GM19023 (cell line): ENCODE measurements at regions not wholly inside any gene's neighbourhood (a gene's known extent, or its start where the extent isn't known, plus 50 kb on each side); places are given as distances from the start of the nearest gene placed in this dataset.

ENCODE experiments used
- ATAC-seq: cut with Tn5 transposase; IDR thresholded peaks from one replicate; pipeline ENCODE4 v1.9.1; 2021; ENCODE audit warnings: mild to moderate bottlenecking, moderate library complexity; ENCODE audit not compliant: unreplicated experiment

DNA sequence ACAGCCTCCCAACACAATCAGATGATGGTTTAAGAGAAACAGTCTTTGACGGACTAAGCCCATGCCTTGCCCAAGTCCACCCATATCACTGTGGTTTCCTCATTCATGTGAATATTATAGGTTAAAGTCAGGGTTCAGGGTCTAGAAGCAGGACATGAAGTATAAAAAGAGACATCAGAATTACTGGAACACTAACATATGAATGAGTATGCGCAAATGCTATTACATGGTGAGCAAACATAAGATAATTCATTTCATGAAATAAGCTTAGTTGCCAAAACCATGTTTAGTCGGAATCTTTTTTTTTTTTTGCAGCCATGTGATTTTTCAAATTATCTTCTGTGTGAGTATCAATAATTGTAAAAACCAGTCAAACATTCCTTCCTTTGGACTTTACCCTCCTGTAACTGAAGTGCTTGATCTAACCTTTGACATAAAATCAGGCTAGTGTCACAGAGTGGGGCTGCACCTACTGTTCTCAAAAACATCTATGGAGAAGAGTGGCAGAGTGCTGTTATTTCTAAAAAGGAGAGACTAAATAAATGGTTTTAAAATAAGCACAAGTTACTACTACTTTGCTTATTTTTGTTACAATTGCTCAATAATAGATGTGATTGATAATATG lies 84.9 kb upstream of the NRIP1 start:
- no peak for ATAC-seq

DNA sequence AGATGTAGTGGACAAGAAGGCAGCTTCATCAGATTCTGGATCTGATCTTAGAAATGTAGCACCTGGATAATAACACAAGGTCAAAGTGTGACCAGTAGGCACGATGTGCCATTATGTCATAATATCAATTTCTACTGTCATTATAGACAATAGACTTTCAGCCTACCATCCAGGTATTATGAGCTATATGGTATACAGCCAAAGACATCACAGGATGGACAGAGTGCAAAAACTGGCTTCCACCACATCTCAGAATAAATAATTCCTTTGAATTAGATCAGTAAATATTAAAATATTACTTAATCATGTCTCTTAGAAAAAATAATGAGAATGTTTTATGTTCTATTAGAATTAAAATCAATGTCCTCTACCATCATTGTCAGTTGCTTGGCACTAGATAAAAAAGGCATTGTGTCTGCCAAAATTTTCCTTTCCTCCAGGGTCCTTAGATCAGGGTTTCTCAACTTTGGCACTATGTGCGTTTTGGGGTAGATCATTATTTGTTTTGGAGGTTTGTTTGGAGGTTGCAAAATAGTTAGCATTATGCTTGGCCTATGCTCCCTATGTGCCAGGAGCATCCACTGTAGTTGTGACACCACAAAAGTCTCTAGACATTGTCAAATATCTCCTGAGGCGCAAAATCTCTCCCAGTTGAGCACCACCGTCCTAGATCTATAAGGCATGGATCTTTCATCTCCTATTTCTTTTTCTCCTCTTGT lies 86.7 kb upstream of the NRIP1 start:
- no peak for ATAC-seq

DNA sequence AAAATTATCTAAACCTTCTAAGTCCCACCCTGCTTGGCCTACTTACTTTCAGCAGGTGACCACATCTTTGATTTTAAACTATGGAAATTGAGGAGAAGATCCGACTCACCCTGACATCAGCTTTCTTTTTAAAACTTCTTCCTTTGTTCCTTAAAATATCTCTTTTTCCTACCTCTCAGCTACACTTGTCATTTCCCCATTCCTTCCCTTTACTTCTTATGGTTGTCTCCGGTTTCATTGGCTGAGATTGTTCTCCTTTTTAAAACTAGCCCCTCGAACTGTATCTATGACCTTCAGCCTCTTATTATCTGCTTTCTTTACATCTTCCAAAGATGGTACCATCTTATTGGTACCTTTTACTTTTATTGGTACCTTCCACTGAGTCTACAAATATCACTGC lies 87.8 kb upstream of the NRIP1 start:
- no peak for ATAC-seq

DNA sequence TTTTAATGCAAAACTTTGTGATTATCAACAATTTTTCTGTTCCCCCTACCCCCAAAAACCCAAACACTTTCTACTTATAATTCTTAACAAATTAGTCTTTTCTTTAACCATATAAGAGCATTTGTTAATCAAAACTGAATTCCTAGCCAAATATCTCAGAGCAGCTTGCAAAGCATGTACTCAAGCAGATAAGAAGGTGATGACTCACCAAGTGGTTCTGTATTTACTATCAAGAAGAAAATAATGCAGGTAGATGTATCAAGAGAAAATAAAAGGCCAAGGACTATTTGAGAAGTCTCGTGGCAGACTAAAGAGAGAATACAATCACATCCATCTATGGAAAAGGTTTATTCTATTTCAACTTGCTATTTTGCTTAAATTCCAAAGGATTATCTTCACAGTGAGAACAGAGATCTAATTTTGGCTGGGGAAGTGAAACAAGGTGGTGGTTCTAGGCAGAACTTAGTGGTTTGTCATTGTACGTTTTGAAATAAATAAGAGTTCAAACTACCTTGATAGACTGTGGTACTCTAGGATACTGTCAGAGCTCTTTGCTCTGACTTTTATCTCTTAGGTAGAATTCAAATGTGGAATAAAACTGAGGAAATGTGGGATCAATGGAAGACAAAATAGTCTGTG lies 94.7 kb upstream of the NRIP1 start:
- ATAC-seq, result peak; percentile 60

DNA sequence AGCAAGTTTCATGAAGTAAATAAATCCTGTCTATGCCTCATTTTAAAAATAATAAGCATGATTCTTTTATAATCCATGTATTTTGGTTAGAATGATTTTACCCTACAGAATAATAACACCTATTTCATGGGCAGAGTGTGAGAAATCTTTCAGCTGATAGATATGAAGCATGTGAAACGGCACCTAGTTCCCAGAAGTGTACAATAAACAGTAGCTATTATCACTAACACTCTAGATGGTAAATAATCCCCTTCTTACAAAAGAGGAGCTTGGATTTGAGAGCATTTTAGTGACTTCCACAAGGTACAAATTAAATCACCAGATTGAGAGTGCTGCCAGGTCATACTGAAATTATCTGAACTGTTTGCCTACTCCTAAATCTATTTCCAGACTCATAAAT lies 95.3 kb upstream of the NRIP1 start:
- ATAC-seq, result no peak

DNA sequence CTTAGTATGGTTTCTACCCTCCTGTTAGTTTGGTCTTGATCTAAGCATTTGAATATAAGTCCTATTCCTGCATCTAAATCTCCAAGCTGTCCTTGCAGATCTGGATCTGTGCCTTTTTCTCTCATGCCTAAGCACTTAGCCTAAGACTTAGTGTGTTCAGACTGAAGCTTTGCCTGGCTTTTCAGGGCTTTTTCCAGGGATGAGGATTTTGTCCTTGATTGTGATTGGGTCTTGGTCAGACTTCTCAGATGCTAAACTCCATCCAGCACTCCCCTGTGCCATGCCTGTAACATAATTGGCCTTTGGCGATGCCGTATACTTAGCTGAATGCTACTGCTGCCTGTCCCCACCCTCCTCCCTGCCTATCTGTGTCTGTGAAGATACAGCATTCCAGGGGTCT lies 98.1 kb upstream of the NRIP1 start:
- no peak for ATAC-seq

DNA sequence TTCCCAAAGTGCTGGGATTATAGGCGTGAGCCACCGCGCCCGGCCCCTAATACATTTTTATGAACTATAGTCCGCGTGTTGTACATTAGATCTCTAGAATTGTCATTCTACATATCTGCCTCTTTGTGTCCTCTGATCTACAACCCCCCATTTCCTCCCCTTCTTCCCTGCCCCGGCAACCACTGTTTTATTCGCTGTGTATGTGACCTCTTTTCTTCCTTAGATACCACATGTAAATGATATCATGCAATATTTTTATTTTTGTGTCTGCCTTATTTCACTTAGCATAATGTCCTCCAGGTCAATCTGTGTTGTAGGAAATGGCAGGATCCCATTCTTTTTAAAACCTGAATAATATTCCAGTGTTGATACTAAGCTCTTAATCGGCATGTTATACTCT lies 99.5 kb upstream of the NRIP1 start:
- ATAC-seq, result no peak

DNA sequence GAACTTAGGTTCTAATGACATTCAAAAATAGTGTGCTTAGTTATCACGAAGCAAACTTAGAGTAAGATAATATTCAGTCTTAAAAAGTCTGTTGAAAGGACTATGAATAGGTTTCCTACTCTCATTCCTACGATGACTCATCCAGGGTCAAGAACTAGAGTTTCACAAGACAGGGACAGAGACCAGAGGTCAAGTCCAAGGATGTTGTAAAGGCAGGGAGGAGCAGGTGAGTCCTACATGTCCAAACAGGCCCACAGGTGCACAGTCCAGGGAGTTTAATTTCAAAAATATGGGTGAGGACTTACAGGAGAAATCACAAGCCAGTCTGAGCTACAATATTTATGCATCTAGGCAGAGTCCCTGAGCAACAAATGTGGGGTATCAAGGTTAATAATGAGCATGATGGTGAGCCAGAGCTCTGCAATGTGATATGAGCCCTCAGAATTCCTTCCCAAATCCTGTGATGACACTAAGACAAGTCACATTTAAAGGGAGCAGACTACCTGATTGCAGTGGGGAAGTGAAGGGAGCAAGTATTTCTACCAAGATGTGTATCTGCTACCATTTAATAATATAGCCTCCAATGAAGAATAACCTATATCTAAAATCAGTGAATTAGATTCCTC lies 100.0 kb upstream of the NRIP1 start:
- ATAC-seq, result no peak

DNA sequence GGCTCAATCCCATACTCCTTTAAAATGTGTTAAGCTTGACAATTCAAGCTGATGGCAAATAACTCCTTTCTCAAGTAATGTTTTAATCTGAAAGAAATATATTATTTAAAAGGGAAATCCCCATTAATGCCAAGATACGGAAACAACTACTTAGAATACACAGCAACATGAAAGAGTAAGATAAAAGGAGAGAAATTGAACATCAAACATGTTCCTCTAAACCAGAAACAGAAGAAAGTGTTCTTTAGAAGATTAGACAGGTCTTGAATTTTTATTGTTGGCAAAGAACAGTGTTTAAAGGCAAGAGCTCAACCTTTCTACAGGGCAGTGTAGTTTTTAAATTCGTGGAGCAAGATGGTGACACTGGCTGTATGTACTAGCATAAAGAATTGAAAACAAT lies 105.8 kb upstream of the NRIP1 start:
- ATAC-seq, result no peak

DNA sequence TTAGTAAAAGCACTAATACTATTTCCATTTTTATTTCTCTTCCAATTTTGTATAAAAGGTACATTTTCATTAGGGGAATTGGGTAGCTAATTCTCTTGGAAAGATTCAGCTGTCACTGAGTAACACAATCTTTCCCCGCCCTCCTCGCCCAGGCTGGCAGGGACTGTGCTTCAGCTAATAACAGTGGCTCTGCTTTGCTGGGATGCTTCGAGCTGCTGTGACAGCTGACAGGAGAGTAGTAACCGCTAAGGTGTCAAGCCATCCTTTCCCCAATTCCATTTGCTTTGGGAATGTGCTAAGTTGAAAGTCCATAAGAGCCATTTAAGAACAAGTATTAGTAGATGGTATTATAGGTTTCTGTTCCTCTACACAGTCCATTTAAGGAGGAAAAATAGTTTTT lies 106.7 kb upstream of the NRIP1 start:
- ATAC-seq, result no peak

DNA sequence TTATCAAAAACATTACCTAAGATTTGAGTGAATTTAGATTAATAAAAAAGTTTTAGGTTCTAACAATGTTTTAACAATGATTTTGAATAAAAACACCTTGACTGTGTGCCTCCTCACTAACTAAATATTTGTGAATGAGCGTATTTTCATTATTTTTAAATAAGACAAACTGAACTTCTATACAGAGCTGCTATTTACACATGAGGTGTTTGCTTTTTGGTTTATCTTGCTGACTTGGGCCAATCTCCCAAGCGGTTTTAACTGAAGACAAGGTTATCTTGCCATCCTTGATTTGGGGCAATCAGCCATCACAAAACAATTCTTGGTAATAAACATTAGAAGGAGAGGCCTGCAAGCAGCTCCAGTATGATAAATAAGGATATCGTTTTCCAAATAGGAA lies 108.2 kb upstream of the NRIP1 start:
- ATAC-seq, result no peak

DNA sequence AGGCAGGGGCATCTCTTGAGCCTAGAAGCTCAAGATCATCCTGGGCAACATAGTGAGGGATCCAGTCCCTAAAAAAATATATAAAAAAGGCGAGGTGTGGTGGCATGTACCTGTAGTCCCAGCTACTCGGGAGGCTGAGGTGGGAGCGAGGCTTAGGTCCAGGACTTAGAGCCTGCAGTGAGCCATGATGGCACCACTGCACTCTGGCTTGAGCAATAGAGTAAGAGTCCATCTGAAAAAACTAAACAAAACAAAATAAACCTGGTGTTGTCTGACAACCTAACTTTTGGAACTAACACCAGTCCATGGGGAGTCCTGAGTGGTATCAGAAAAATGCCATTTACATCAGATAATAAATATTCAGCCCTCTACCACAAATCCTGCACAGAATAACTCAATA lies 110.1 kb upstream of the NRIP1 start:
- ATAC-seq, result no peak

DNA sequence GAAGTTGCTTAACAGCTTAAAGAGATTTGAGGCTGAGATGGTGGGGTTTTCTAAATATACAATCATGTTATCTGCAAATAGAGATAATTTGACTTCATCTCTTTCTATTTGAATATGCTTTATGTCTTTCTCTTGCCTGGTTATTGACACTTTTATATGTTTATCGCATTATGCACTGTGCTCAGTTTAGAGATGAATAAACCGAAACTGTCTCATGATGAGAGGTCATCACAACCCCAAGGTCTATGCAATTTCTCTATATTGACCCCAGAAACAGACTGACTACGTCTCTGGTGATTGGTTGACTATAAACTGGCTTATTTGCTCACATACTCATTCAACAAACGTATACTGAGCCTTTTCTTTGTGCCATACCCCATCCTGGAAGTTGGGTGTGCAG lies 117.9 kb upstream of the NRIP1 start:
- ATAC-seq, result no peak

DNA sequence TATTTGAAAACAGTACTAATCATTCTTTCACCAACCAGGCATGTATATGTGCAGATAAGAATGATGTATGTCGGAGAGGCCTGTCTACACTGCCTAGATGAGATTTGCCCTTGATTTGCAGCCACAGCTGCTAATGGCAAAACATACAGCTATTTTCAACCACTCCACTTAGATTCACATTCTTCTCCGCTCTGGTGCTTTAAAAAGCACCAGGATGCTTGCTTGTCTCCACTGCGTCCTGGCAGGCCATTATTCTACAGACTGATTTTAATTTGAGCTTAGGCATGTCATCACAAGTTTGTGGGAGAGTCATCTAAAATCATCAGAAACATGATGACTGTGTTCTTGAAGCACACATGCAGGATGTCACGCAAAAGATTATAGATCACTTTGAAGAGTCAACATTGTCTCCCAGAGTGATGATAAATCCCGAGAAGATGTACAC lies 119.0 kb upstream of the NRIP1 start:
- no peak for ATAC-seq

DNA sequence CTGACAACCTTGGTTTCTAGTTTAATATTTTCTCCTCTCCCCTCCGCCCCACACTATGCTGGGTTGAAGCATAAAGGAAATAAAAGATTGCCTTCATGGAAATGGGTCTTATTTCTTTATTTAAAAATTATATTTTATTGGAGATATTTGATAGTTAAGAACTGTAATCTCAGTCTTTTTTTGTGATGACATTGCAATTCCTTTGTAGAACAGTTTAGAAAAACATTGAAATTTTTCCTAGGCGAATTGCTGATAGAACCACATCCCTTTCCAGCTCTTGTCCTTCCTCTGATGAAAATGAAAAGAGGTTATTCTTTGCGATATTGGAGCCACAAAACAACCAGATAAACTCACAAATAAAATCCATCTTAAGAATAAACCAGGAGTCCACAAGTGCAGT lies 125.6 kb upstream of the NRIP1 start:
- ATAC-seq, result no peak

DNA sequence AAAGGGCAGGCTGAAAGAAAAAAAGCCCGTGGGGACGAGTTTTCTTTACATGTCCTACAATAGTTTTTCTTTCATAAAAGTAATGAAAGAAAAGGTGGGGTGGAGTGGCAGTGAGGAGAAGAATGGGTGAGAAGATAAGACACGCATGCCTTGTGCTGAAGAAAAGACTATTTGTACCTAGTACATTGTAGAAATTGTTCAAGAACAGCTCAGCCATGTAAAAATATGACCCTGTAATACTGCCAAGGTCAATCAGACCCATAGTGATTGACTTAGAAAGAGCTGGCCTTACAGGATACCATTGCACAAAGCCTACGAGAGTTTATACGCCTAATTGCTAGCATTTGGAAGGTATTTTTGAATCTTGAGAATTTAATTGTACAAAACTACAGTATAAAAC lies 126.0 kb upstream of the NRIP1 start:
- no peak for ATAC-seq

DNA sequence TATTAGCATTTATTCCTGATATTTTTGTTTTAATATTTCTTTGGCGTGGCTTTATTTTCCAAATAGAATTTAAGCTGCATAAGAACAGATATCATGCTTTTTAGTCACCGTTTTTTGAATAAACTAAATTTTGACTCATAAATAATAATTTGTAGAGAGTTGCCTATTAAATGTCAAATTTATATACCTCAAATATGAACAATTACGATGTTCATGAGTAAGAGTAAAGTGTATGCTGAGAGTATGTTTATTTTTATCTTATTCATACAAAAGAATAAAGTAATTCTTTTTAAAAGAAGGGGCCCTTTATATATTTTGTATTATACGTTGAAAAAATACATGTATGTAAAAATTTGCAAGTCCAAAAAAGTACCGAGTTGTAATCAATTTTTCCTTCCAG lies 126.5 kb upstream of the NRIP1 start:
- no peak for ATAC-seq

DNA sequence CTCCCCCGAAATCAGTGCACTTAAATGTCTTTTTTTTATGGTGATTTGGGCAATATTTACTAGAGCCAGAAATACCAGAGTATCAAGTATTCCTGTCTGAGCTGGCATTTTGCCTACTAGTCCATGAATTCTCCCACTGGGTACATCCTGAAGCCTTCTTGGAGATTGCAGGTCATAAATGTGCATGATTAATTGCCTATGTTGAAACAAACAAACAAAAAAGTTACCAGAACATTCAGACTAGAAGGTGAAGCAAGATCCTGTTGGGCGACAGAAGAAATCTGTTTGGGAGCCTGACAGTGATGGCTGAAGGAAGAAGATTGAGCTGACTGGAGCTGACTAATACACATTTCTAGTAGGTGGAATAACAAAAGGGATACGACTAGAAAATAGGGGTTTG lies 127.4 kb upstream of the NRIP1 start:
- ATAC-seq, result no peak

DNA sequence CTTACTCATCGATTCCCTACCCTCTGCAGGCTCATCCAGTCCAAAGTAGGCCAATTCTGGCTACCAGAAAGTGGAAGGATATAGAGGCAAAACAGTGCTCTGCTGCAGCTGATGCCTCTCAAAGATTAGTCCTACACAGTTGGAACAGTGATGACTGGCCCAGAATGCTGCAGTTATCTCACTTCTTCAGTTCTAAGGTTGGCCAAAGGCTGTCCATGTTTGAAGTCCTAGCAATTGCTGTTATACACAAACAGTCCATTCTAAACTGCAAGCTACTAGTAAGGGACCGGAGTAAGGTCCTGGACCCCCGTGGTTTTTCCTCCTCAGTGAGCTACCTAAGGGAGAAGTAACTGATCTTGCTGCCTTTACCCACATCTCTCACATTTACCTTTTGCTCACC lies 129.1 kb upstream of the NRIP1 start:
- no peak for ATAC-seq

DNA sequence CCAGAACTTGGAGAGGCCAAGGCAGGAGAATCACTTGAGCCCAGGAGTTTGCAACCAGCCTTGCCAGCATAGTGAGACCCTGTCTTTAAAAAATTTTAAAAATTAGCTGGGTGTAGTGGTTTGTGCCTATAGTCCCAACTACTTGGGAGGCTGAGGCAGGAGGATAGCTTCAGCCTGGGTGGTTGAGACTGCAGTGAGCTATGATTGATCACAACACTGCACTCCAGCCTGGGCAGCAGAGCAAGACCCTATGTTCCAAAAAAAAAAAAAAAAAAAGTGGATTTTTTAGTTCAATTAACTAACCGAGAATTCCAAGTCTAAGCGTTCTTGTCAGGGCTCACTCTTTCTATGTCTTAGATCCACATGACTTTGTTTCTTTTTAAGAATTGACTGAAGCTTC lies 130.3 kb upstream of the NRIP1 start:
- no peak for ATAC-seq

DNA sequence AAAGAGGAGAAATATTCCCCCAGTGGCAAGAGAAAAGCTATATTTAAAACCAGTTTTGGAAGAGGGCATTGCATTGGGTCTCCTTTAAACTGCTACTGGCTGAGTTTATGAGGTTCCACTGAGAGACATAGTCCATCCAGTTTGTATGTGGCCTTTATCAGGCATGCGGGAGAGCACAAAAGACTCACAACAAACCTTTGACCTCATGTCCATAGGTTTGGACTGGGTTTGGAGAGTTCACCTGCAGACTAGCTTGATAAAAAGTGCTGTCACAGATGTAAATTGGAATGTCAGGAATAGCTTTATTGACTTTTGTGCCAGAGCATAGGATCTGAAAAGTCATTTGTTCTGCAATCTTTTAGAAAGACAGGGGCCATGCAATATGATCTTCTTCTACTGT lies 131.0 kb upstream of the NRIP1 start:
- ATAC-seq, result no peak

DNA sequence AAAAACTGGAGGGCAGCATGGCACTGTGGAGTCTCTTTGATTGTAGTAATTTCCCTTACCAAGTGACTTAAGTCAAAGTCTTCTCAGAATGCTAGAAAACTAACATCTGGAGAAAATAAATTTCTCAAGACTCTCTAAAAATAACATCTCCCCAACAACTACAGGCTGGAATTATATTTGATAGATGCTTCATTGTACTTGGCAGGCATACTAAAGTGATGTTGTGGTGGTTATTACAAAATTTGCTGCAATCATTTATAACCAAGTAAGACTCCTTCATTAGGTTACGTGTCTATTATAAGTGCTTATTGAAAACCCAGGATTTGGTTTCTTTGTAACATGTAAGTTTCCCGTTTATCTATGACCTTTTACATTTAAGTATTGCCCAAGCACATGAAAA lies 132.9 kb upstream of the NRIP1 start:
- ATAC-seq, result no peak
